HG03135 (cell line): ENCODE measurements at regions not wholly inside any gene's neighbourhood (a gene's known extent, or its start where the extent isn't known, plus 50 kb on each side); places are given as distances from the start of the nearest gene placed in this dataset.
"Not testable (repeated sequence)": the region's sequence is repeated elsewhere in the genome, so short reads cannot be mapped to it uniquely, and the experiment has no call there.

ENCODE experiments used
- ATAC-seq: cut with Tn5 transposase; IDR thresholded peaks from one replicate; pipeline ENCODE4 v1.9.1; 2021; ENCODE audit warnings: mild to moderate bottlenecking, moderate library complexity; ENCODE audit not compliant: unreplicated experiment

GRCh38 chr2:192566863-192567262 is 372.1 kb upstream of the TMEFF2 start:
- no peak for ATAC-seq

GRCh38 chr2:192560326-192560725 is 365.6 kb upstream of the TMEFF2 start:
- no peak for ATAC-seq

- no peak for ATAC-seq
These were observed 364.9 kb upstream of the TMEFF2 start for GRCh38 chr2:192559587-192559986.

- no peak for ATAC-seq
These were observed 363.9 kb upstream of the TMEFF2 start for GRCh38 chr2:192558637-192559036.

GRCh38 chr2:192555740-192556139 is 361.0 kb upstream of the TMEFF2 start:
- no peak for ATAC-seq

GRCh38 chr2:192551760-192552159 is 357.0 kb upstream of the TMEFF2 start:
- ATAC-seq = no peak

GRCh38 chr2:192546565-192546964 is 351.8 kb upstream of the TMEFF2 start:
- no peak for ATAC-seq

GRCh38 chr2:192544371-192544955 is 349.7 kb upstream of the TMEFF2 start:
- ATAC-seq = no peak

GRCh38 chr2:192542148-192543066 is 347.7 kb upstream of the TMEFF2 start:
- not testable (repeated sequence) for ATAC-seq

- no peak for ATAC-seq
These were observed 344.6 kb upstream of the TMEFF2 start for GRCh38 chr2:192539306-192539705.

GRCh38 chr2:192536922-192537624 is 342.3 kb upstream of the TMEFF2 start:
- ATAC-seq = no peak

- ATAC-seq = no peak
These were observed 341.5 kb upstream of the TMEFF2 start for GRCh38 chr2:192535956-192536921.

GRCh38 chr2:192534072-192534471 is 339.3 kb upstream of the TMEFF2 start:
- ATAC-seq = no peak

GRCh38 chr2:192524642-192525251 is 330.0 kb upstream of the TMEFF2 start:
- ATAC-seq = not testable (repeated sequence)

- ATAC-seq = not testable (repeated sequence)
These were observed 329.5 kb upstream of the TMEFF2 start for GRCh38 chr2:192524214-192524613.

- ATAC-seq = no peak
These were observed 321.2 kb upstream of the TMEFF2 start for GRCh38 chr2:192515937-192516336.

- no peak for ATAC-seq
These were observed 318.8 kb upstream of the TMEFF2 start for GRCh38 chr2:192513575-192513974.

- ATAC-seq = not testable (repeated sequence)
These were observed 313.2 kb upstream of the TMEFF2 start for GRCh38 chr2:192507836-192508450.

GRCh38 chr2:192500550-192501200 is 305.9 kb upstream of the TMEFF2 start:
- ATAC-seq = no peak
